Prostate gland (tissue), 2 donors: ENCODE measurements at regions not wholly inside any gene's neighbourhood (a gene's known extent, or its start where the extent isn't known, plus 50 kb on each side); places are given as distances from the start of the nearest gene placed in this dataset.

ENCODE experiments used
- DNase-seq: peaks from one replicate; pipeline ENCODE4 v3.0.0-alpha.2; 2019; ENCODE audit warnings: low spot score
- H3K27ac ChIP-seq, 2 donors: fragments of 200-600 bp; sonication (generic); 2 replicates each; pipeline ENCODE4 v1.5.1; 2017 to 2019
- H3K27me3 ChIP-seq: fragments of 200-600 bp; sonication (generic); replicated peaks from 2 replicates; pipeline ENCODE4 v1.5.1; 2019; ENCODE audit not compliant: insufficient read depth
- H3K36me3 ChIP-seq, 2 donors: fragments of 200-600 bp; sonication (generic); 1 replicate in 1 of 2; 2 replicates in 1 of 2; pipeline versions ENCODE4 v1.5.1 to v1.8.1; 2017 to 2019
- H3K4me1 ChIP-seq: fragments of 200-600 bp; sonication (generic); replicated peaks from 2 replicates; pipeline ENCODE4 v1.5.1; 2019
- H3K4me3 ChIP-seq, 2 donors: fragments of 200-600 bp; sonication (generic); 2 replicates each; pipeline ENCODE4 v1.5.1; 2017 to 2019
- H3K9me3 ChIP-seq: fragments of 200-600 bp; sonication (generic); 2 replicates; pipeline ENCODE4 v1.5.1; 2017
- CTCF ChIP-seq, 4 experiments: fragments of 200-600 bp in 2 of 4; fragments of 450-650 bp in 2 of 4; sonication (generic) in 2 of 4; IDR thresholded peaks; 1 replicate in 3 of 4; 2 replicates in 1 of 4; pipeline ENCODE4 v1.5.1; 2016 to 2019; ENCODE audit warnings: antibody characterized with exemption in 4 of 4, mild to moderate bottlenecking in 2 of 4, moderate library complexity in 2 of 4
- POLR2A ChIP-seq: fragments of 450-650 bp; IDR thresholded peaks from one replicate; pipeline ENCODE4 v1.6.1; 2016; ENCODE audit warnings: antibody characterized with exemption, mild to moderate bottlenecking
- POLR2AphosphoS5 ChIP-seq: sonication (generic); formaldehyde crosslinking; IDR thresholded peaks from one replicate; pipeline ENCODE4 v1.6.1; 2017; ENCODE audit warnings: antibody characterized with exemption
- WGBS: methylation state at CpG from one replicate; pipeline ENCODE4 v1.1.5; 2018; 5-methylcytosine and 5-hydroxymethylcytosine counted together
- intact Hi-C: fragments of 100-400 bp; cut with DNase I; formaldehyde crosslinking; loops from one replicate; pipeline ENCODE4 v1.14.2; 2022

GRCh38 chr20:24828992-24829648, 119.9 kb upstream of the CST7 start:
- intact Hi-C loops = no loop called here
- no peak for DNase-seq
- 83% methylated on average over 8 of the region's 8 CpGs for WGBS

GRCh38 chr20:24829649-24830370, 119.3 kb upstream of the CST7 start:
- H3K9me3 ChIP-seq = no peaks in the 10 kb centered on the region
- DNase-seq = no peak
- H3K27me3 ChIP-seq = no peaks in the 10 kb centered on the region
- H3K36me3 ChIP-seq = no peaks in the 10 kb centered on the region
- intact Hi-C loops = no loop called here
- no peaks in the 10 kb centered on the region for H3K4me1 ChIP-seq
- H3K27ac ChIP-seq = no peak overlapping the region
- WGBS = 59% methylated on average over 5 of the region's 5 CpGs
- H3K4me3 ChIP-seq = no peak overlapping the region
- no peak for TF ChIP-seq POLR2A
- no peak for TF ChIP-seq POLR2AphosphoS5
- TF ChIP-seq CTCF (IDR thresholded peaks at IDR 0.05) = no peak

More at GRCh38 chr20:24828992-24829648, 119.9 kb upstream of the CST7 start:
- no peaks in the 10 kb centered on the region for H3K36me3 ChIP-seq
- H3K9me3 ChIP-seq = no peaks in the 10 kb centered on the region
- H3K4me1 ChIP-seq = no peaks in the 10 kb centered on the region
- H3K27me3 ChIP-seq = no peaks in the 10 kb centered on the region
- TF ChIP-seq POLR2A (no peak), CTCF (IDR thresholded peaks at IDR 0.05) (no peak), POLR2AphosphoS5 (no peak)
- no peak overlapping the region for H3K27ac ChIP-seq
- H3K4me3 ChIP-seq = no peak overlapping the region

- Histone ChIP-seq H3K27me3 (no peaks in the 10 kb centered on the region), H3K4me3 (no peak overlapping the region), H3K36me3 (no peaks in the 10 kb centered on the region), H3K4me1 (no peaks in the 10 kb centered on the region), H3K27ac (no peak overlapping the region), H3K9me3 (no peaks in the 10 kb centered on the region)
- WGBS = 93% methylated on average over 3 of the region's 3 CpGs
- intact Hi-C loops = no loop called here
- TF ChIP-seq POLR2A = no peak
- no peak for TF ChIP-seq CTCF (IDR thresholded peaks at IDR 0.05)
- TF ChIP-seq POLR2AphosphoS5 = no peak
- no peak for DNase-seq
Measured at GRCh38 chr20:24830649-24831048, 118.4 kb upstream of the CST7 start.

- TF ChIP-seq POLR2AphosphoS5 (no peak), POLR2A (no peak), CTCF (IDR thresholded peaks at IDR 0.05) (no peak)
- intact Hi-C loops = no loop called here
- 93% methylated on average over 1 of the region's 1 CpG for WGBS
- no peak overlapping the region for H3K27ac ChIP-seq
- no peaks in the 10 kb centered on the region for H3K27me3 ChIP-seq
- H3K4me1 ChIP-seq = no peaks in the 10 kb centered on the region
- H3K4me3 ChIP-seq = no peak overlapping the region
- no peak for DNase-seq
- H3K9me3 ChIP-seq = no peaks in the 10 kb centered on the region
- H3K36me3 ChIP-seq = no peaks in the 10 kb centered on the region
Measured at GRCh38 chr20:24831232-24831631, 117.8 kb upstream of the CST7 start.

GRCh38 chr20:24832518-24832917, 116.6 kb upstream of the CST7 start:
- H3K36me3 ChIP-seq = no peaks in the 10 kb centered on the region
- no peak for TF ChIP-seq POLR2AphosphoS5
- TF ChIP-seq CTCF (IDR thresholded peaks at IDR 0.05) = no peak
- no peak for TF ChIP-seq POLR2A
- intact Hi-C loops = no loop called here
- H3K27ac ChIP-seq = no peak overlapping the region
- H3K4me1 ChIP-seq = no peaks in the 10 kb centered on the region
- H3K27me3 ChIP-seq = no peaks in the 10 kb centered on the region
- DNase-seq = no peak
- no peak overlapping the region for H3K4me3 ChIP-seq
- H3K9me3 ChIP-seq = no peaks in the 10 kb centered on the region
- WGBS = 92% methylated on average over 6 of the region's 6 CpGs
